Activated CD8-positive, alpha-beta memory T cell treated with anti-CD3 and anti-CD28 coated beads for 48 hours (primary cell): ENCODE measurements at regions not wholly inside any gene's neighbourhood (a gene's known extent, or its start where the extent isn't known, plus 50 kb on each side); places are given as distances from the start of the nearest gene placed in this dataset.
"Not testable (repeated sequence)": the region's sequence is repeated elsewhere in the genome, so short reads cannot be mapped to it uniquely, and the experiment has no call there.

ENCODE experiments used
- DNase-seq, 3 experiments: peaks; one replicate each; pipeline ENCODE4 v3.0.0-alpha.2; 2020; ENCODE audit warnings: low read depth in 2 of 3, low spot score in 2 of 3

- DNase-seq = no peak
Observed at GRCh38 chr11:109677231-109677630, 255.2 kb downstream of the C11orf87 start.

DNA sequence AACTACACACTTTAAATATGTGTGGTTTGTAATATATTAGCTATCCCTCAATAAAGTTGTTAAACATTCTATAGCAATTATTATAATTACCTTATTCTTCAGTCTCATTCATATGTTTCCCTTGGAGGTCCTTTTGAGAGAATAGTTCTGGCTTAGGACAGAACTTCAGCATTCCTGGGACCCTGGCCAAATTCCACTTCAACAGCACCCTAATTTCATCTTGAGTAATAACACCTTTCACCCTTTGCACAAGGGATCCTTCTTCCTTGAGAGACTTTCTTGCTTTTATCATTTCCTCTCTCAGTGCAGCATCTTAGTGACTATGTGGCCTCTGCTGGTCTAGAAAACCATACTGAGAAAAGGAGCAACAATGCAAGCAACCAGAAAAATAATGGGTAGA is 255.9 kb downstream of the C11orf87 start:
- DNase-seq = no peak

DNA sequence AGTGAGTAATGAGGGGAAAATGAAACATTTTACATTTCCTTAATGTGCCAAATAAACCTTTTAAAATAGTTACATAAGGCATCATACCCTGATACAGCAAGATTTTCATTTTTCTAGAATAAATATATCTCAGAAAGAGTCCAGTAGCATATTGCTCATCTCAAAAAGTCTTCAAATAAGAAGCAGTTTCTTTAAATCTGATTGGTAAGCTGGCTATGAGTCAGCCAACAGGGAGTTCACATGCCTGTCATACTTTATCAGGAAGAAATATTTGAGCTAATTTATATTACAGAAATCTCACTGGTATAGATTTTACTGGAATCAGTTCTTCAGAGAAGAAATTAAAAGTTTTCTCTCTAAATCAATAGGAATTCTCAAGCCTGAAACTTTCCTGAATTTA is 258.1 kb downstream of the C11orf87 start:
- no peak for DNase-seq

DNA sequence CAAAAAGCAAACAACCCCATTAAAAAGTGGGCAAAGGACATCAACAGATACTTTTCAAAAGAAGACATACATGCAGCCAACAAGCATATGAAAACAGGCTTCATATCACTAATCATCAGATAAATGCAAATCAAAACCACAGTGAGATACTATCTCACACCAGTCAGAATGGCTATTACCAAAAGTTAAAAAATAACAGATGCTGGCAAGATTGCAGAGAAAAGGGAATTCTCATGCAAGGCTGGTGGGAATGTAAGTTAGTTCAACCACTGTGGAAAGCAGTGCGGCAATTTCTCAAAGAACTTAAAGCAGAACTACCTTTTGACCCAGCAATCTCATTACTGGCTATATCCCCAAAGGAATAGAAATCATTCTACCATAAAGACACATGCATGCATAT is 260.8 kb downstream of the C11orf87 start:
- not testable (repeated sequence) for DNase-seq

- DNase-seq = no peak
Observed at GRCh38 chr11:109695696-109696095, 273.7 kb downstream of the C11orf87 start.

- no peak for DNase-seq
Observed at GRCh38 chr11:109696191-109696897, 274.4 kb downstream of the C11orf87 start.

DNA sequence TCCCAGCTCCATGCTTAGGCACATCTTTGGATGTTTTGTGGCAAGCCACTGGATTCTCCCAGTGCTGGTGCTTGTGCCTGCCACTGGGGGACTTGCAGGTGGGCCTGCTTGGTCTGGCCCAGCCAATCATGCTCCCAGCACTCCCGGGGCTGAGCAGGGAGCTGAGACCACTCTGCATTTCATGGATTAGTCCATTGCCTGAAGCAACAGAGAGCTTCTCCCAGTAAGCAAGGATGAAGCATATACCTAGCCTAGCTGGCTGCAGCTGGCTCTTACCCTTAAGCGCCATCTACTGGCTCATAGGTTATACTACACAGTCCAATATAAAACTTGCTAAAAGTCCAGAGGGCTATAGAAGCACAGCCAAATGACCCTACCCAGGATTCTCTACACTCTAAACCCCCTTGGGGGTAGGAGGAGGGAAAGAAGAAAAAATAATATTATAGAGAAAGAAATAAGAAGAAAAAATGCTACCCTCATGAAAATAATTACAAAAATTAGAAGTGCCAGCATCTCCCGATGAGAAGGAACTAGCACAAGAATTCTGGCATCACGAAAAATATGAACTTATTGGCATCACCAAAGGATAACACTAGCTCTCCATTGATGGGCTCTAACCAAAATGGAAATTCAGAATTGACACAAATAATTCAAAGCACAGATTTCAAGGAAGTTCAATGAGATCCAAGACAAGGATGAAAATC is 275.3 kb downstream of the C11orf87 start:
- no peak for DNase-seq

GRCh38 chr11:109698237-109698636 is 276.2 kb downstream of the C11orf87 start:
- no peak for DNase-seq

DNA sequence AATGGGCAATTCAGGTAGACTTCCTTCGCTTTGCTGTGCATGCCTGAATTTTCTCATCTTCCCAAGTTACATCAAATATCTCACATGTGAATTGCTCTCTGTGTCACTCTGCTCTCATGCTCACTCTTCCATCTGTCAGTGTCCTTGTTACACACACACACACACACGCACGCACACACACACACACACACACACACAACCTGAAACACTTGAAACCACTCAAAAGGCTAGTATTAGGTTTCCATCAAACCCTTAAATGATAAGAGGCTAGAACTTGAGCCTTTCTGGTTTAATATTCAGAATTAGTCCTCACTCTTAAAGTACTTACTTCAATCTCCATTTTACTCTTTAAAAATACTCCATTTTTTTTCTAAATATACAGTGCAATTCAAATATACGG is 282.4 kb downstream of the C11orf87 start:
- DNase-seq = no peak

DNA sequence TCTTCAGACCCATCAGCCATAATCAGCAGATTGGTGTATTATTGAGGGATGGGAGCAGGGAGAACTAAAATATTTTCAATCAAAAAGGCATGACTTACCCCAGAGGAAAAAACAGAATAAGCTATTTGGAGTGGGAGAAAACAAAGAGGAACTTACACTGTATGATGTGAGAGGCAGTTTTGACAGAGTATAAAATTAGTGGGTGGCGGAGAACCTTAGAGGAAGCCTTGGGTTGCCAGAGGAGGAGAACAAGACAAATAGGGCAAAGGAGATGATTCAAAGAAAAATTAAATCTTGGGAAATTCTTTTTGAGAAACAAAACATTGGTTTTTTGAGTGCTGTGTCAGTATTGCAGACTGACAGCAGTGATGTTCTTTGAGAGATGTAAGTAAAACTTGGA is 285.0 kb downstream of the C11orf87 start:
- DNase-seq = no peak

DNA sequence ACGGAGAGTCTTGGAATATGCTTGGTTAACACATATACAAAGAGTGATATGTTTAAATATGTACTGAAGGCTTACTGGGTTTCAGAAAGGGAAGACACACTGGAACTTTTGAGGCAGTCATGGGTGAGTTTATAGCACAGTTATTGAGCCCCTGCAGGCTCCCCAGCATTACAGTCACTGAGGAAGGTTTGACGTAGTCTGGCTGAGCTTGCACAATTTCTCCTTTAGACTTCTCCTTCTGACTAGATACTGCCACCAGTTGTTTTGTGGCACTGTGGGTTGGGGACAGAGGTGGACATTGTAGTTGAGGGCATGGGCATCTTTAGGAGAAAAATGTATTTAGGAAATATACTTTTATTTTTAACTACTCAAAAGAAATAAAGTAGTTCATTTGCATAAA is 285.4 kb downstream of the C11orf87 start:
- DNase-seq = no peak

DNA sequence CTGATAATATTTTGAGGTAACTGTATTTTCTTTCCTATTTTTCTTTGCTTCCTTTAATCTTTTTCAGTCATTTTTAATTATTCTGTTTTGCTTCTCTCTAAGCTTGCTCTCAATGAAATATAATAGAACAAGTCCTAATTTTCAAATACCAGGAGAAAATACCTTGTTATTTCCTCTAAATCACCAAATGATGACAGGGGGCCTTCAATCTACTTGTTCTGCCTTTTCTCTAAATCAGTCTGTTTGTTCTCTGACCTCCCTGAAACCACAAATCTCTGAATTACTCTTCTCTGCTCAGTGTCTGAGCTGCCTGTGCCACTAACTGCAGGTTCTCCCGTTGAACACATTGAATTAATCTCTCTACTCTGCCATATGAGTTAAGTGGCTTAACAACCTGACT is 286.2 kb downstream of the C11orf87 start:
- no peak for DNase-seq

GRCh38 chr11:109714444-109714843 is 292.5 kb downstream of the C11orf87 start:
- DNase-seq = not testable (repeated sequence)

- DNase-seq = not testable (repeated sequence)
Observed at GRCh38 chr11:109715424-109715823, 293.4 kb downstream of the C11orf87 start.

DNA sequence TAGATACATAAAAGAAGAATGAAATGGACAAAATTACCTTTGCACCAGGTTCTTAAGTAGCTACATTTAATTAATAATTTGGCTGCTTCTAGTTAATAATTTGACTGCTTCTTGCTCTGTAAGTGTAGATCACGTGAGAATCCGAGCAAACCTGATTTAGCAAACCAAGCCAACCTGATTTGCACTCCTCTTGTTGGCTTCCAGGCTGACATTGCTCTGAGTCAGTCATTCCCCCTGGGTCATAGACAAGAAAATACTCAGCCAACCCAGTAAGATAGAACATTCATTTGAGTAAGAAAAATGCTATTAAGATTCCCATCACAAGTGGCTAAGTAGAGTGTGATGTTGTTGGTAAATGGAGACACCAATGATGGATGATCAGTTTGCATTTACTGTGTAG is 304.1 kb downstream of the C11orf87 start:
- DNase-seq = no peak

DNA sequence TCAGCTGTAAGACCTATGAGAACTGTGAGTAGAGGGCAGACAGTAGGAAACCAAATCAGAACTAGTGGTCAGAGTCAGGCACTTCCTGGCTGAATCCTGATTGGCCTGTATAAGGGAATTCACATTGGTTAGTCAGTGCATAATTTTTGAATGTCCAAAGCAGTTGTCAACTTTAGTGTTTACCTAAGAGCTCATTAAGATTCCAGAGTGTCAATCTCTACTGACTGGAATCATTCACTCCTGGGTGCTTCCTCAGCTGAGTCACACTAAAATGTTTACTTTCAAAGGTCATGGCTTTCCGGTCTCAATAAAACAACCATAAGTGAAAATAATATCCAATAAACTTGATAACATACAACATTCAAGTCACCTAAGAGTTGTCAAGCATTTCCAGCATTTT is 306.1 kb downstream of the C11orf87 start:
- no peak for DNase-seq

GRCh38 chr11:109729761-109730160 is 307.8 kb downstream of the C11orf87 start:
- no peak for DNase-seq

DNA sequence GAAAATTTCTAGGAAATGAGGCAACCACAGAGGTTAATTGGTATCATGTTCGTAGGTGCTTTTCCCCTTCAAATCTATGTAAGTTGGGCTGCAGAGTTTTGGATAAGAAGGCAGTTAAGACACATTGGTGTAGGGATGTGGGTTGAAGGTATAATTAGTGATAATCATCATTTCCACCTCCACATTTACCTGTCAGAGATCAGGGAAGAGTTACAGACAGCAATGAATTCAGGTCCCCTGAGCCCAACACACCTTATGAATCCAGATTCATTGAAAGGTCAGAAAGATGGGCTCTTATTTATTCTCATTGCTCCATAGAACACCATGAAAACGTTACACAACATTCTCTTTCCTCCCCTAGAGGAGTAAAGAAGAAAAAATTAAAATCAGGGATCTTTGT is 308.7 kb downstream of the C11orf87 start:
- no peak for DNase-seq

- no peak for DNase-seq
Observed at GRCh38 chr11:109731451-109731850, 309.5 kb downstream of the C11orf87 start.

- DNase-seq = no peak
Observed at GRCh38 chr11:109733245-109733644, 311.3 kb downstream of the C11orf87 start.

- no peak for DNase-seq
Observed at GRCh38 chr11:109734566-109734965, 312.6 kb downstream of the C11orf87 start.

DNA sequence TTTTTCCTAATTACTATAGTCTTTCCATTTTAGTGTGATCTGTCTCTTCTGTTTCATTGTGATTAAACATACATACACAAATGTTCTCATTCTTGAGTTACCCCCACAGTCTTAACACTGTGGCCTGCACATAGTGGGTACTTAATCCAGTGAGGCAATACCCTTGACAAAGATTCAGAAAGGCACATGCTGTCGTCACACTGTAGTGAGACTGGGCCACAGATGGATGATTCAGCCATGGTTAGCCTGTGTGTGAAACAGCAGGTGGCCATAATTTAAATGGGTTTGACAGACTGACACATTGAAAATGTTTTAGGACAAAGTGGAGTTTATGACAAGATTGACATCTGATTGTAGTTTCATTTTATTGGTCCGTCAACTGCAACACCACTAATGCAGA is 313.1 kb downstream of the C11orf87 start:
- no peak for DNase-seq

DNA sequence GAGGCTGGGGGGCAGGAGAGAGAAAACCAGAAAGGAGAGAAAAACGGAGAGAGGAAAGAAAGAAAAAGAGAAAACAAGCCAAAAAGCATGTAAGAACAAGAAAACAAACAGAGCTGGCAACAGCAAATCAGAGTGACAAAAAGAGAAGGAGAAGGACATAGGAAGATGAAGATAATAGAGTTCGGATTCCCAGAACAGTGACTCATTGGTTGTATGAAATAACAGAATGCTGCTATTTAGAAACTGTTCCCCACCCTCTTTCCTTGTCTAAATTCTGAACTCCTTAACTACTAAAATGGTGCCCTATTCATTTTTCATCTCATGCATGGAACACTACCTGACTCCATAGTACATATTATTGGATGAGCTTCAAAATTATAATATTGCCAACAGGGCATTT is 317.4 kb downstream of the C11orf87 start:
- DNase-seq = no peak
